Glomerular visceral epithelial cell (primary cell): ENCODE measurements at regions not wholly inside any gene's neighbourhood (a gene's known extent, or its start where the extent isn't known, plus 50 kb on each side); places are given as distances from the start of the nearest gene placed in this dataset.
A peak's percentile ranks its signal among the peaks of the same experiment; 100 is the strongest.
"Not testable (repeated sequence)": the region's sequence is repeated elsewhere in the genome, so short reads cannot be mapped to it uniquely, and the experiment has no call there.

Source experiments
- DNase-seq: peaks from one replicate; pipeline ENCODE4 v3.0.0-alpha.2; 2016; ENCODE audit errors: extremely low spot score

DNA sequence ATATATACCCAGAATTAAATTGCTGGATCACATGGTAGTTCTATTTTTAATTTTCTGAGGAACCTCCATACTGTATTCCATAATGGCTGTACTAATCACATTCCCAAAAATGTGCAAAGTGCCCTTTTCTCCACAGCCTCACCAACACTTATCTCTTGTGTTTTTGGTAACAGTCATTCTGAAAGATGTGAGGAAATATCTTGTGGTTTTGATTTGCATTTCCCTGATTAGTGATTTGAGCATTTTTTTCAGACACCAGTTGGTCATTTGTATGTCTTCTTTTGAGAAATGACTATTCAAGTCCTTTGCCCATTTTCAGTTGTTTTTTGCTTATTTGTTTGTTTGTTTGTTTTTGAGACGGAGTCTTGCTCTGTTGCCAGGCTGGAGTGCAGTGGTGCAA lies 98.1 kb upstream of the SIMC1 start:
- not testable (repeated sequence) for DNase-seq

DNA sequence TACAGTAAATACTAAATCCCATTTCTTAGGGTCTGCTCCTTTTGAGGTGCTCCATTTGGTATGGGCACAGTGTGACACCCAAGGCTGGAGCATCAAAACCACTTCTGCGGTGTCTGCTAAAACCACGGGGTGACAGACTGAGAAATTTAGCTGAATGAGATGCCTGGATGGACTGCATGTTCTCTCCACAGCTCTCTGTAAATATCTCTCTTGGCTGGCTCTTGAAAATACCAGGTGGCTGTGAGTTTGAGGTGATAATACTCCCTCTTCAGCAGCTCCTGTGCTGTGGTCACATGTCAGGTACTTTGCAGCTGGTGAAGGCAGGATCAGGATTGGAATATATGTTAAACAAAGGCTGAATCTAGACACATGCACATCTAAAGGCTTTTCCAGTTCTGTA lies 93.7 kb upstream of the SIMC1 start:
- no peak for DNase-seq

DNA sequence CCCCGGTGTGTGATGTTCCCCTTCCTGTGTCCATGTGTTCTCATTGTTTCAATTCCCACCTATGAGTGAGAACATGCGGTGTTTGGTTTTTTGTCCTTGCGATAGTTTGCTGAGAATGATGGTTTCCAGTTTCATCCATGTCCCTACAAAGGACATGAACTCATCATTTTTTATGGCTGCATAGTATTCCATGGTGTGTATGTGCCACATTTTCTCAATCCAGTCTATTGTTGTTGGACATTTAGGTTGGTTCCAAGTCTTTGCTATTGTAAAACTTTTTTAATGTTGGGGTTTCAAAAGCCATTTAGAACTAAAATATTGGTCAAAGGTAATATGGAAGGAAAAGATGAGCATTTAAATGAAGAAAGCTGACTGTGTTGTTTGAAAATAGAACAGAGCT lies 88.3 kb upstream of the SIMC1 start:
- DNase-seq = not testable (repeated sequence)

DNA sequence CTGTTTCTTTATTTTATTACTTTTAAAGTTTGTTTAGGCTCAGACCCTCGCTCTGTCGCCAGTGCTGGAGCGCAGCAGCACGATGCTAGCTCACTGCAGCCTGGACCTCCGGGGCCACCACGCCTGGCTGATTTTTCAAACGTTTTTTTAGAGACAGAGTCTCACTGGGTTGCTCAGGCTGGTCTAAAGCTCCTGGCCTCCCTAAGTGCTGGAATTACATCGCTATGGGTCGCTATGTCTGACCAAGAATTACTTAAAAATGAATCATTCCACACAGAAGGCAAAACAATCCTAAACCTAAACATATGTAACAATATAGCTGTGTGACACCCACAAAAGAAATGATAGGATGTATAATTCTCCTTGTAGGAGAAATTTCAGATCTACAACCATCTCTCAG lies 86.9 kb upstream of the SIMC1 start:
- DNase-seq = peak; percentile 66

DNA sequence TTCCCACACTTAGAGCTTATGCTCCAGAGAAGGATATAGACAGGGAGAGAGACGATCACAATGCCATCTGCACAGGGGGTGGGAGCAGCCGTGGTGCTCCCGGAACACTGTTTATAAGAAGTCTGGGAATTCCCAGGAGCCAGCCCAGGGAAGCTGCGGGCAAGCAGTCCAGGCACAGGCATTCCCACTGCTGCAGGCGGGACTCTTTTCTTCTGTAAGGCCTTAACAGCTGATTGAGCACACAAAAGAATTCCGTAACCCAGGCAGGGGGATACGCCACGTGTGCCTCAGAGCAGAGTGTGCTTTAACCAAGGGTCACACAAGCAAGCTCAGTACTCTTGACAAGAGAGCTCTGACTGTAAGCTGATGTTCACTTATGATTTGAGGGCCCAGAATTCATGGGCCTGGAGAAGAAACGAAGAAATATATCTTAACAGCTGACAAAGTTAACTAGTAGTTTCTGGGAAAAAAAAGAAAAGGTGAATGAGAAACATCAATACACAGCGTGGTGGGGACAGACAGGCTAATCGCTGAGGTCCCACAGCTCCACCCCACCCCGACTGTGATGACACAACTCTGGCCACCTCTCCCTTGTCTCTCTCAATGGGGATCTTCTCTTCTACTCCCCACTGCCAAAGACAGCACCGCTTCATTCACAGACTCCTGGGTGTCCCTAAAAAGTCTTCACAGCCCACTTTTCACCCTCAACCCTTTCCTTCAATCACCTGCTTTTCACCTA lies 85.9 kb upstream of the SIMC1 start:
- DNase-seq = peak; percentile 75

DNA sequence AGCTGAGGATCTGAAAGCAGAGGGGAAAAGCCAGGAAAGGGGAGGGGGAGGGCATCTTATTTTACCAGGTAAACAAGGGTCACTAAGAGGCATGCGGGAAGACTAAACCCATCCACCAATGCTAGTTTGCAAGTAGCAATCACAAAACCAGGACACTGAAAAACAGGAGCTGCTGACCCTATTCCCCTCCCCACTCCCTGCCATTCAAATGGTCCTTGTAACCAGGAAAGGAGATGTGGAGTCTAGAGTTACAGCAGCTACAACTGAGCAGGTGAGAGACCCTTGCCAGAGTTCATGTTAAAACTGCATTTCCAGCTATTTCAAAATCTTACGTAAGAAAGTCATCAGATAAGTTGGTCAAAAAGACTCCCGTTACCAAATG lies 85.3 kb upstream of the SIMC1 start:
- no peak for DNase-seq

DNA sequence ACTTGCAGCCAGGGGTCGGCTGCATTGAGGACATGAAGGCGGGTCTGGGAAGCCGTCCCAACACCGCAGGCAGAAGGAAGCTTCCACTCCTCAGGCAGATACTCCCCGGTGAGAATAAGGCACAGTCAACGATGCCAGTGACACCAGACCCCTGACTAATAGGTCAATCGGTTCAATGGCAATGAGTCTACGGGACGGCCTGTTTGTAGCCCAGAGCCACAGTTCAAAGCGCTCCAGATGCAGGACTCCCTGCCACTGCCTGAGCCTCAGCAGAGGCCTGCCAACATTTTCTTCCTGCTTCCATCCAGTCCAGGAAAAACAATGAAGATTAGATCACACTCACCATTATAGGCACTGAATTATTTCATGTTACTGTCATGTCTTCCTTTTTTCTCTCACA lies 84.5 kb upstream of the SIMC1 start:
- no peak for DNase-seq

DNA sequence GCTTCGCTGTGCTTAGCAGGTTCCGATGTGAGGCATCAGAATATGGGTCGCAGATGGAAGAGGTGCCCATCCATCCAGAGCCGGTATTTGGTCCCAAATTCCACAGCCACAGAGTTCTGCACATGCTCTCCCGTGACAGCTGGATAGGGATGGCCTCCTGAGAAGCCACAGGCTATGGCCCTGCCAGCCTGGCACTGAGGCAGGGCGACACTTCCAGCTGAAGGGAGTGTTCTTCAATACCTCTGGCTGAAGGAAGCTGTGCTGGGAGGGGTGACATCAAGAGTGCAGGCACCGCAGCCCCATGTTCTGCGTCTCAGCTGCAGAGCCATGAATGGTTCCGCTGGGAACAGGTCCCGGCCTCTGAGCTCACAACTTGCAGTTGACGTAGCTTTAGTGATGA lies 83.4 kb upstream of the SIMC1 start:
- DNase-seq = no peak

DNA sequence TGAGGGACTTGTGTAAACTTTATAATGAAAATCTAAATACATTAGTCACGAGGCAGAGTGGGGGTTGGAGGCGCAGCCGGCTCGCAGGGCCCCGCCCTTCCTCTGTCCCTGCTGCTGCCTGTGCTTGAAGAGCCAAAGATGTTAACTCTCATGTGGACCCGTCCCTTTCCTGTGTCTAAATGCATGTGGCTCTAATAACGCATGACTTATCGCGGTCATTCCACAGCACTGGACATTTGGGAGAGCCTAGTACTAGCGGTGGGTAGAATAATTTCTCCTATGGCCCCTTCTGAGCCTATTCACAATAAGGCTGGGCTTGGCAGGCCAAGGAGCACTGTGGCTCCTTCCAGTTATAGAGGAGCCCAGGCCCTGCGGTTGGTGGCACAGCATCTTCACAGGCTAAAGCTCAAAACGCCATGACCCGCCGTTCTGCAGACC lies 82.3 kb upstream of the SIMC1 start:
- no peak for DNase-seq

DNA sequence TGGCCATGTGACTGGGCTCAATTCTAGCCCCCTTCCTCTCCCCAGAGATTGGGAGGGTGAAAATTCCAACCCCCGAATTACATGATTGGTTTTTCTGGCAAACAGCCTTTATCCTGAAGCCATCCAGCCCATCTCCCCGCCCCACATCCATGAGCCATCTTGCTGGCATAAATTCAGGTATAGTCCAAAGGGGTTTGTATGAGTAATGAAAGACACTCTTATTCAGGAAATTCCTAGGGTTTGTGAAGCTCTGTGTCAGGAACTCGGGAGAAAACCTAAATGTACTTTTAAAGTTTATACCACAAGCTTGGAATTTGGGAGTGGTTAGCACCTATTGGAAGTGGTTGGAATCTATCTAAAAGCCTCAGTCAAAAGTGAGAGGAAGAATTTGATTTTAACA lies 80.6 kb upstream of the SIMC1 start:
- peak; percentile 15 for DNase-seq

DNA sequence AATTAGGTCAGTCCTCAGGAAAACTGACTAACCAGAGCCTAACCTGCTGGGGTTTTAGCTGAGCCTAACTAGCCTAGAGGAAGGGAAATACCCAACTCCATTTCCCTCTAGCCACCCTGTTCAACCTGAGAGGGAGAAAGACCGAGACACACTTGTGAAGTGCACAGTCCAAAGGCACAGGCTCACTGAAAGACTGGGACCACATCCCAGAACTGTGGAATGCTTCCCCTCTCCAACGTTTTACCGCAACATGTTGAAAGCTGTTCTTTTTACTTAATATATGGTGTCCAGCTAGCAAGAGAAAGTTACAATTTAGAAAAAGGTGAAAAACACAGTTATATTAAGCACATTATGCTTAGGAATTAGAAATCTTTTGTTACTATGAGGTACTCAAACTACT lies 76.8 kb upstream of the SIMC1 start:
- no peak for DNase-seq

DNA sequence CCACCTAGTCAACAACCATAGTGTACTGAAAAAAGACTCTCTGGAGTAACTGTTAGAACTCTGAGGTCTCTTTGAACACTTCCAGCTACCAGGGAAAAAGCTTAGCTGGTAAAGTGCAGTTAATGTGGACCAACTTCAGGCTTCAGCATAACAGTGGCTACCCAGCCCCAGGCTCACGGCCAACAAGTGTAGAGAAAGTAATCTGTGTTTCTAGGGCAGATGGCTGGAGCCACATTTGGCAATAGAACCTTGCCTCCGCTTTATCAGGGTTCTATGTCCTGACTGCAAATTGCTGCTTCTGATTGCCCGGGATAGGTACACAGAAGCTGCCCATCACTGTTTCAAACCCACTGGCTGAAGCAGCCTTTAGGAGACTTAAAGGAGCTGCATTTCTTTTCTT lies 76.0 kb upstream of the SIMC1 start:
- no peak for DNase-seq

DNA sequence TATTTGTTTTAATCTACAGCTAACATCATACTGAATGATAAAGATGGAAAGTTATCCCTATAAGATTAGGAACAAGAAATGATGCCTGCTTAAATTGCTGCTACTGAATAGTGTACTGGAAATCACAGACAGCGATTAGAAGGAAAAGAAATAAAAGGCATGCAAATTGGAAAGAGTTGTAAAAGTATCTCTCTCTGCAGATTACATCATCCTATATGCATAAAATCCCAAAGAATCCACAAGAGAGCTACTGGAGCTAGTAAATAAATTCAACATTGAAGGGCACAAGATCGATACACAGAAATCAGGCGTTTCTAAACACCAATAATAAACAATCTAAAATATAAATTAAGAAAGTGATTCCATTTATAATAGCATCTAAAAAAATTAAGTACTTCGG lies 75.3 kb upstream of the SIMC1 start:
- DNase-seq = no peak

DNA sequence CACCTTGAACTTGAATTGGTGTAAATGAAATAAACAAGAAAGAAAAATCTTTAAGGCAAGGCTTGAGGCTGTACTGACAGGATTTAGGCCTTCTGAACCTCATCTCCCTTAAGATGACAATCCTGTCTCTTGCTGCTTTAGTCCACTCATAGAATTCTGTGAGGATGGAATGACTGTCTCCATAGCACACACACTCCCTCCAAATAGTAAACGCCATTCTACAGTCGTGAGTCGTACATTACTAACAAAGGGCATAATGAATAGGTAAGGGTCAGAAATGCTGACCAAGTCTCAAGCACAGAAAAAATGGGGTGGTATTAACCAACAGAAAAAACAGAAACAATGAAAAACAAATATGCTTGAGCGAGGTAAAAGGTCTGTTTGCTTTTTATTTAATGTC lies 71.8 kb upstream of the SIMC1 start:
- no peak for DNase-seq

DNA sequence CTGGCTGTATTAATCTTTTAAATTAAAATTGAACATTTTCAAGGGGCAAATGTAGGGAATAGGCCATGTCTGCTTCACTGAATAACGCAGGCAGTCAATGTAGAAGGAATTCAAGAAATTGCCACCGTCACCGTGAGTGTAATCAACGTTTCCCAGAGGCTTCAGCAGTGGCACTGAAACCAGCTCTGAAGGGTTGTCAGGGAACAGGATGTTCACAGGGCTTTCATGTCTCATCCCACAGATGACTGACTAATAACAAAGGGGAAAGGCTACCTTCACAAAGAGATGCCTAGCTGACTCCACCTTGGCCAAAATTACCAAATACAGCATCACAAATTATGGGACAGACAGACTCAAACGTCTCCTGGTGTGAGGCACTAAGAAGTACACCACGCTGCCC lies 70.4 kb upstream of the SIMC1 start:
- no peak for DNase-seq

DNA sequence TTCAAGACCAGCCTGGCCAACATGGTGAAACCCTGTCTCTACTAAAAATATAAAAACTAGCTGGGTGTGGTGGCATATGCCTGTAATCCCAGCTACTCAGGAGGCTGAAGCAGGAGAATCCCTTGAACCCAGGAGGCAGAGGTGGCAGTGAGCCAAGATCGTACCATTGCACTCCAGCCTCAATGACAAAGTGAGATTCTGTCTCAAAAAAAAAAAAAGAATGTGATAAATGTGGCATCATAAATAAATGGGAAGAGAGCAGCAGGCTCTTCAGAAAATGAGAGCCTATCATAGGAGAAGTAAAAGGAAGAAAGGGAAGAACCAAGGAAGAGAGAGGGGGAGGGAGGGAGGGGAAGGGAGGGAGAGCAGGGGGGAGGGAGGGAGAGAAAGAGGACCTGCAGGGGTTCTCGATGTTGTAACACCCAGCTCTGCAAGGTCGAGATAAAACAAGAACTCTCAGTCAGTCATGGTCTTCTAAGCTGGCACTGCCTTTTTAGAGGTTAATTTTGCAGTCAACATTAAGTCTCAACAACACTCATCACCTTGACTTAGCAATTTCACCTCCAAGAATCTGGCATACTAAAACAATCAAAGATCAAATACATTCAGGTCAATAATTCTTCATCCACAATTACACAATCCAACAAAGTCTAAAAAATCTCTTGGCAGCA lies 68.7 kb upstream of the SIMC1 start:
- DNase-seq = no peak

DNA sequence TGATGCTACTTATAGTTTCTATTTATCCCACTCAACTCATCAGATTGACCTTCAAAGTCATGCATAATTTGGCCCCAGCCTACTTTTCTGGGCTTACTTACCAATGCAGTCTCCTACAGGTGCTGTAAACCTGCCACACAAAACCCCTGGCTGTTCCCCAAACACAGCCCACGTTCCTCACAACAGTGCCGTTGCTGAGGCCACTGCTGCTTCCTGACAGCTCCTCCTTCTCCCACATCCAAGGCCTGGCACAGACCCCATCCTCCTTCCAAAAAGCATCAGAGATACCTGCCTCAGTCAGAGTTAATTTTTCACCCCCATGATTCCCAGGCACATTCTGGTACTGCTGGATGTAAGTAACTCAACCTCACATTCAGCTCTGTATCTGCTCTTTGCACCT lies 68.1 kb upstream of the SIMC1 start:
- no peak for DNase-seq

DNA sequence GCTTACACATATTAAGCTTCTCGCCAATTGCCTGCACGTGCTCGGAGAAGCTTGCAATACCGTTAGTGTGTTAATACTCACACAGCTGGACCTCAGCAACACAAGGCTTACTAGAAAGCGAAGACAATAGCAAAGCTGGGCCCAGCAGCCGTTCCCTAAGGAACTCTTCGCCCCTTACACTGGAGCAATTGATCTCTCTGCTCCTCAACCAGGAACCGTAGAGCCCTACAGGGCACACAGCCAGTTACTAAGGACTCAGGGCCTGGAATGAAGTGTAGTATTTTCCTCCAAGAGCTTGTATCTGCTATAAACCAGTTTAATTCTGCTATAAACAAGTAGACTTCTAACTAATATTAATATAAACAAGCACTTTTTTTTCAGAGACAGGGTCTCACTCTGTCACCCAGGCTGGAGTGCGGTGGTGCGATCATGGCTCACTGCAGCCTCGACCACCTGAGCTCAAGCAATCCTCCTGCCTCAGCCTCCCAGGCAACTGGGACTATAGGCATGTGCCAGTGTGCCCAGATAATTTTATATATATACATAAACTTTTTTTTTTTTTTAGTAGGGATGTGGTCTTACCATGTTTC lies 67.0 kb upstream of the SIMC1 start:
- DNase-seq = no peak

DNA sequence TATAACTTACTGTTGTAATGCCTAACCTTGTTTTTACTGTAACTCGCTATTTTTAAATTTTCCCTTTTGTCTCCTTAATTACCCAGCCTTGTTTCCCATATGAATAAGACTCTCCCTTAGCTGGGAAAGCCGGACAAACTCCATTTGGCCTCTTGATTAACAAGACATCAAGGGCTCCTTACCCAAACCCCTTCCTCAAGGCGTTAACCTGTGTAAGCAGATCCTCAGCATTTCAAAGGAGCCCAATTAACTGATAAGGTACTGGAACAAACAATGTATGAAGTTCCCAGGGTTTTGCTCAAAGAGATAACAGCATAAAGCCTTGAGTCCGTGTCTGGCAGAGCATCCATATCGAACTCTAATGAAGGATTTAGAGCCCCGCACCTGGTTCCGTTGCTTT lies 66.0 kb upstream of the SIMC1 start:
- no peak for DNase-seq

DNA sequence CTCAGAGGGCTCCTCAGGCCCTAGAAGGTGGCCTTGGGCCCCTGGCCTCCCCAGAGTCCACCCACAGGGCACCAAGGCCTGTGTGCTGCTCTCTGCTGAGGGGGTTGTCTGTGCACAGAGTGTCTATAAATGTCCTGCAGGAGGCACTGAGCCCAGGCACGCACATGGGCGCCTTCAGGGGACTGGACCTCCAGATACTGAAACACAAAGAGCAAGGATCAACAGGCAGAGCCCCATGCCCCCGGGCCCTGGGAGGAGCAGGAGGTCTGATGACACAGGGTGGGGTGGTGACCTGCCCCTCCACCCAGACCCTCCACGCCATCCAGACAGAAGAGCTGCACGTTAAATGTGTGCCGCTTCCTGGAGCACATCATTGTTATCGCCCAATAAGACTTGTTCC lies 64.6 kb upstream of the SIMC1 start:
- DNase-seq = no peak

DNA sequence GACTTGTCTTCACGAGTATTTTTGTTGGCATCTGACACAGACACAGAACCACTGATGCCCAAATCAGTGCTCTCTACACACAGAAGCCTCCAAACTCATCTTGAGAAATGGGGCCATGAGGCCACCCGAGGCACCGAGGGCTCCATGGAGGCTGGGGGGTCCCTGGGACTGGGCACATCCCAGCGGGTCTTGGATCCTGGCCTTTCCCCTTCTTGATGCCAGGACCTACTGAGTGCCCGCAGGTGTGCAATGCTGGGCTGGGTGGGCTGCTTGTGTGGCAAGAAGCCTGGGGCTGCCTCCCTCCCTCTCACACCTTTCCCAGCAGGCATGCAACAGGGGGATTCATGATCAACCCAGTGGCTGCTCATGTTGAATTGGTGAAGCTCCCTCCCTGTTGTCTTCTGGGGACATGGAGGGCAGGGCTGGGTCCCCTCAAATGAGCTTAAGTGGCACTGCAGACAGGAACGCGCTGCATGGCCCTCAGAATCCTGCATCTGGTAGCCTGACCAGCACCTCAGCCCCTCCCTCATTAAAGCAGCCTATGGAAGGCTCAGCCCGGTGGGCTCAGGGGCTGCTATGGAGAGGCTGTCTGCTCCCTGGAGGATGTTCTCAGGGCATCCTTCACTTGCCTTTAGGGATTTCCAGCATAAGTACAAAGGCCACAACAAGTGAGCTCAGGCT lies 63.7 kb upstream of the SIMC1 start:
- DNase-seq = no peak

DNA sequence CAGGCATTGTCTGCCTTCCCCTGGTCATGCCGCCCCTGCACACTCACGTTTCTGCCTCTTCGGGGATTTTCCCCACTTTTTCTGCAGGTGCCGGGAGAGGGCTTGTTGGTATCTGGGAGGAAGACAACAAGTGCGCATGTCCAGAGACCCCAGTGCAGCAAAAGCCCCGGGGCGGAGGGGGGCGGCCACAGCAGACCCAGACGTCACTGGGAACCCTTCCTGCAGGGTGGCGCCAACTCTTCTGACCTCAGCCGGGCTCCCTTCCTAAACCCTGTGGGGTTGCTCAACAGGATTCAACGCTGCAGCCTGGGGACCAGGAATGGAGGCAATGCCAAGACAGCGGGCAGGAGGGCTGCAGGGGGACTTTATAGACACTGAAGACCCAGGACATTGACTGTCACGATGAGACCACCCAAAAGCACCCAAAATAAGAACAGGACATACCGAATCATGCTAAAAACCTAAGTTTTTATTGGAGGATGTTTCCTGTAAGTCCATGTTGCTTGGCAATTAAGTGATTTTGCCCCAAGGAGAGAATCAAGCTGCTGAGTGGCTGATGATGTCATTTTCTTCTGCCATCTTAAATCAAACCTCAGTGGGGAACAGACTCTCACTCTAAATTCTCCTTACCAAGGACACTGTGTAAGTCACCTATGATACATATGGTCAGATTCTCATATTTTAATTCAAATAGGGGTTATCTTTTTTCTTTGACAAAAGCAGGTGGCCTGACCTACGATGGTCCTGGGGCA lies 62.9 kb upstream of the SIMC1 start:
- no peak for DNase-seq
